Suprapubic skin (tissue), 4 donors: ENCODE measurements at regions not wholly inside any gene's neighbourhood (a gene's known extent, or its start where the extent isn't known, plus 50 kb on each side); places are given as distances from the start of the nearest gene placed in this dataset.
"Not testable (repeated sequence)": the region's sequence is repeated elsewhere in the genome, so short reads cannot be mapped to it uniquely, and the experiment has no call there.

Source experiments
- DNase-seq, 2 donors: peaks; one replicate each; pipeline ENCODE4 v3.0.0-alpha.2; 2019; ENCODE audit warnings: low spot score in 2 of 2
- H3K27ac ChIP-seq: fragments of 200-600 bp; sonication (generic); one replicate; pipeline ENCODE4 v1.5.1; 2019
- H3K27me3 ChIP-seq: fragments of 200-600 bp; sonication (generic); one replicate; pipeline ENCODE4 v1.5.1; 2019
- H3K36me3 ChIP-seq: fragments of 200-600 bp; sonication (generic); one replicate; pipeline ENCODE4 v1.5.1; 2019
- H3K4me1 ChIP-seq: fragments of 200-600 bp; sonication (generic); one replicate; pipeline ENCODE4 v1.5.1; 2019
- H3K4me3 ChIP-seq: fragments of 200-600 bp; sonication (generic); one replicate; pipeline ENCODE4 v1.5.1; 2019; ENCODE audit warnings: mild to moderate bottlenecking
- H3K9me3 ChIP-seq: fragments of 200-600 bp; sonication (generic); one replicate; pipeline ENCODE4 v1.5.1; 2019
- EP300 ChIP-seq: sonication (generic); formaldehyde crosslinking; IDR thresholded peaks from one replicate; pipeline ENCODE4 v1.6.1; 2017; ENCODE audit warnings: antibody characterized with exemption
- POLR2A ChIP-seq, 2 donors: fragments of 450-650 bp; IDR thresholded peaks; one replicate each; pipeline ENCODE4 v1.6.1; 2017; ENCODE audit warnings: antibody characterized with exemption in 2 of 2, mild to moderate bottlenecking in 2 of 2, moderate library complexity in 2 of 2
- POLR2AphosphoS5 ChIP-seq, 3 donors: sonication (generic); formaldehyde crosslinking; IDR thresholded peaks; one replicate each; pipeline ENCODE4 v1.6.1; 2017; ENCODE audit warnings: antibody characterized with exemption in 3 of 3
- whole genome bisulfite sequencing: methylation state at CpG from one replicate; pipeline ENCODE4 v1.1.5; 2018; 5-methylcytosine and 5-hydroxymethylcytosine counted together
- TF ChIP-seq, protein P1 (sequence below), 2 donors: fragments of 200-600 bp in 1 of 2; fragments of 450-650 bp in 1 of 2; sonication (generic) in 1 of 2; IDR thresholded peaks; one replicate each; pipeline ENCODE4 v1.5.1; 2016 to 2019; ENCODE audit warnings: antibody characterized with exemption in 2 of 2, mild to moderate bottlenecking in 1 of 2, moderate library complexity in 1 of 2

DNA sequence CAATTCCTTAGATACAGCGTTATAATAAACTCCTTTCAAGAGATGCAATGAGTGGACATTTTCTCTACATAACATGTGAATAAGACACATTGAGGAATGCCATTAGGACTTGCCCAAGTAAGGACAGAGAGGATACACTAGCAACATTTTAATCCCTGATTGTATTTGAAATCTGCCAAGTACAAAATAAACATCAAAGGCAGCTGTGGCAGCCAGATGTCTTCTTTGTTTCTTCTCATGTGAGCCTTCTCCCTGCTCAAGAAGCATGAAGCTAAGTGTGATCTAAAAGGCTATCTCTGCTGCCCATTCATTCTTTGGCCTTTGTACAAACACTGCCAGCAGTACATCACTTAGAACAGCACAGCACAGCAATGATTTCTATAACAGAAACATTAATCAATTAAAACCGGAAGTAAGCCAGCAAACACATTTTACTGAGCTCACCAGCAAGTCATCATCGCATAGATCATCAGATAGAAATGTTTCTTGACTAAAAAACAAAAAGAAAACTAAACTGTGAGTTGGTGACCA is 364.0 kb downstream of the CNTN6 start:
- Histone ChIP-seq H3K4me3 (no peak overlapping the region), H3K27me3 (no peaks in the 10 kb centered on the region), H3K27ac (no peak overlapping the region), H3K4me1 (no peaks in the 10 kb centered on the region), H3K36me3 (no peaks in the 10 kb centered on the region), H3K9me3 (no peaks in the 10 kb centered on the region)
- TF ChIP-seq, protein P1, sequence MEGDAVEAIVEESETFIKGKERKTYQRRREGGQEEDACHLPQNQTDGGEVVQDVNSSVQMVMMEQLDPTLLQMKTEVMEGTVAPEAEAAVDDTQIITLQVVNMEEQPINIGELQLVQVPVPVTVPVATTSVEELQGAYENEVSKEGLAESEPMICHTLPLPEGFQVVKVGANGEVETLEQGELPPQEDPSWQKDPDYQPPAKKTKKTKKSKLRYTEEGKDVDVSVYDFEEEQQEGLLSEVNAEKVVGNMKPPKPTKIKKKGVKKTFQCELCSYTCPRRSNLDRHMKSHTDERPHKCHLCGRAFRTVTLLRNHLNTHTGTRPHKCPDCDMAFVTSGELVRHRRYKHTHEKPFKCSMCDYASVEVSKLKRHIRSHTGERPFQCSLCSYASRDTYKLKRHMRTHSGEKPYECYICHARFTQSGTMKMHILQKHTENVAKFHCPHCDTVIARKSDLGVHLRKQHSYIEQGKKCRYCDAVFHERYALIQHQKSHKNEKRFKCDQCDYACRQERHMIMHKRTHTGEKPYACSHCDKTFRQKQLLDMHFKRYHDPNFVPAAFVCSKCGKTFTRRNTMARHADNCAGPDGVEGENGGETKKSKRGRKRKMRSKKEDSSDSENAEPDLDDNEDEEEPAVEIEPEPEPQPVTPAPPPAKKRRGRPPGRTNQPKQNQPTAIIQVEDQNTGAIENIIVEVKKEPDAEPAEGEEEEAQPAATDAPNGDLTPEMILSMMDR (IDR thresholded peaks at IDR 0.05), result no peak
- TF ChIP-seq EP300 (no peak), POLR2A (IDR thresholded peaks at IDR 0.05) (no peak), POLR2AphosphoS5 (IDR thresholded peaks at IDR 0.05) (no peak)
- no peak for DNase-seq
- 48% methylated on average over 3 of the region's 3 CpGs for WGBS

DNA sequence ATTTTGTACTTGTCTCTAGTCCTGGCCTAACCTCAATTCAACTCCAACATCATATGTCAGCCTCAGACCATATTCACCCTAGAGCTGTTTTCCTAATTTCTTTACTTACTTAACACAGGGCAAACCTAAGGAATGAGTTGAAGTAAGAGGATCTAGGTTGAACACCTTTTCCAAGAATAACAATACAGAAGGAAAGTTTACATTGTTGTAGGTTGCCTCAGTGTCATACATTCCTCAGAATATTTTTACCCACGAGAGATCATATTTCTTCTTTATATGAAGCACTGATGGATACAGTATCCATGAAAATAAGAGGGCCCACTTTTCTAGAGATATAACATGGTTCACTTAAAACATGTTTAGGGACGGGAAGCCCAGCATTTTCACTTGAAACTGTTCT is 369.5 kb downstream of the CNTN6 start:
- Histone ChIP-seq H3K9me3 (no peaks in the 10 kb centered on the region), H3K36me3 (no peaks in the 10 kb centered on the region), H3K4me1 (no peaks in the 10 kb centered on the region), H3K4me3 (no peak overlapping the region), H3K27ac (no peak overlapping the region), H3K27me3 (no peaks in the 10 kb centered on the region)
- TF ChIP-seq, protein P1 (IDR thresholded peaks at IDR 0.05), result no peak
- TF ChIP-seq EP300 (no peak), POLR2A (IDR thresholded peaks at IDR 0.05) (no peak), POLR2AphosphoS5 (IDR thresholded peaks at IDR 0.05) (no peak)
- 72% methylated on average over 2 of the region's 2 CpGs for WGBS
- DNase-seq, result no peak

DNA sequence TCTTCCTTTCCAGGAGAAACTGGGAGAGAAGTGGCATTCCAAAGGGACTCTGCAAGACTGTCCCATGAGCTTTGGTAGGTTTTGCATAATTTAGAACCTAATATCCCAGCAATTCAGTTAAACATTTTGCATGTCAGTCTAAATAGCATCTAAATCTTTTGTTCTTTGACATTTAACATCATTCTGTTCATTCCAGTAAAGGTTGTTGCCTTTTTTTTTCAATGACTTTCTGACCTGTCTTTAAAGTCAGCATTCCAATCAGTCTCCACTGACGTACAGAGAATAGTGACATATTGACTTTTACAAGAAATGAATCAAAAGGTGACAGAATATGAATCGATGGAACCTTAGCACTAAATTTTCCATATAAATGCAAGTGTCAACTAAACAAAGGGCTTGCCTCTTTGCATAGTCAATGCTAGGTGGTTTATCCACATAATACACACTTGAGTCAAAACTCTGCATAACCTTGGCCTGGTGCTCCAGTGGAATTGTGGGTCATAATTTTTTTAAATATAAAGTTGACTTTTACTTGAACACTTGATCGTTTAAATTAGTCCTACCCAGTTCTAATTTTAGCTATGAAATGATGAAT is 370.1 kb downstream of the CNTN6 start:
- TF ChIP-seq POLR2AphosphoS5 (IDR thresholded peaks at IDR 0.05) (no peak), POLR2A (IDR thresholded peaks at IDR 0.05) (no peak), EP300 (no peak)
- TF ChIP-seq, protein P1 (IDR thresholded peaks at IDR 0.05), result no peak
- 46% methylated on average over 3 of the region's 3 CpGs for WGBS
- no peak overlapping the region for H3K4me3 ChIP-seq
- no peaks in the 10 kb centered on the region for H3K27me3 ChIP-seq
- no peak overlapping the region for H3K27ac ChIP-seq
- no peaks in the 10 kb centered on the region for H3K9me3 ChIP-seq
- no peaks in the 10 kb centered on the region for H3K4me1 ChIP-seq
- no peaks in the 10 kb centered on the region for H3K36me3 ChIP-seq
- no peak for DNase-seq

DNA sequence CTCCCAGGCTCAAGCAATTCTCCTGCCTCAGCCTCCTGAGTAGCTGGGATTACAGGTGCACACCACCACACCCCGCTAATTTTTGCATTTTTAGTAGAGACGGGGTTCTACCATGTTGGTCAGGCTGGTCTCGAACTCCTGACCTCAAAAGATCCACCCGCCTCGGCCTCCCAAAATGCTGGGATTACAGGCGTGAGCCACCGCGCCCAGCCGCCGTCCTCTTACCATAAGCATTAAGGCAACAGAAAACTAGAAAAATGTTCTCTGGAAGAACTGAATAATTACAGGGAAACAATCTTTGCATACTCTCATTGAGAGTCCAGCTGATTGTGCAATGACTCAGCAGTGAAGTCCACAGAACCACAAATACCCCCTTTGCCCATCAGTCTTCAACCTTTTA is 372.3 kb downstream of the CNTN6 start:
- not testable (repeated sequence) for H3K27me3 ChIP-seq, DNase-seq, H3K36me3 ChIP-seq, H3K27ac ChIP-seq, H3K4me1 ChIP-seq, H3K4me3 ChIP-seq, H3K9me3 ChIP-seq
- 65% methylated on average over 9 of the region's 10 CpGs for WGBS

DNA sequence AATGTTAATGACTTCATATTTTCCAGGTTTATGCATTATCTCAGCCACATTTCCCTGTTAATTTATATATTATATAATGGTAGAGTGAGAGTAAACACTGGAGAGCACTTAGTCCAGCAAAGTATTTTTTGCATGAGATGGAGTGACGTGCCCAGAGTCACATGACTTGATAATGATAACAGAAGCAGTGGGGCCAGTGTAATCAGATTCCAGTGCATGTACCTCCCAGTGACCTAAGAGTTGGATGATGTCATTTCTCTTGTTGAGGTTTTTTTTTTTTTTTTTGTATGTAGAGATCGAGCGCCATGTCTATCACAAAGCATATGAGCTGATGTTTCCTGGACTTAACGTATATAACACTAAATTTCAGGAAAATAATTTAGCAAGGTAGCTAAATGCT is 375.3 kb downstream of the CNTN6 start:
- WGBS, result 80% methylated on average over 4 of the region's 4 CpGs

More for the DNA sequence above, 375.3 kb downstream of the CNTN6 start:
- no peaks in the 10 kb centered on the region for H3K9me3 ChIP-seq
- H3K4me1 ChIP-seq, result no peaks in the 10 kb centered on the region
- no peaks in the 10 kb centered on the region for H3K36me3 ChIP-seq
- H3K4me3 ChIP-seq, result no peak overlapping the region
- DNase-seq, result no peak
- no peak for TF ChIP-seq POLR2AphosphoS5 (IDR thresholded peaks at IDR 0.05)
- no peak for TF ChIP-seq POLR2A (IDR thresholded peaks at IDR 0.05)
- TF ChIP-seq EP300, result no peak
- TF ChIP-seq, protein P1 (IDR thresholded peaks at IDR 0.05), result no peak
- H3K27ac ChIP-seq, result no peak overlapping the region
- H3K27me3 ChIP-seq, result no peaks in the 10 kb centered on the region
